HEK293T (cell line): ENCODE measurements at regions not wholly inside any gene's neighbourhood (a gene's known extent, or its start where the extent isn't known, plus 50 kb on each side); places are given as distances from the start of the nearest gene placed in this dataset.

ENCODE experiments used
- ARNT ChIP-seq: fragments of 450-650 bp; IDR thresholded peaks from 2 replicates; pipeline ENCODE4 v1.6.1; 2017; ENCODE audit warnings: mild to moderate bottlenecking
- CTBP1 ChIP-seq: fragments of 450-650 bp; IDR thresholded peaks from 2 replicates; pipeline ENCODE4 v1.6.1; 2016; ENCODE audit warnings: borderline replicate concordance
- ELF4 ChIP-seq: fragments of 450-650 bp; IDR thresholded peaks from 2 replicates; pipeline ENCODE4 v1.6.1; 2017; ENCODE audit warnings: antibody characterized with exemption
- FOXA1 ChIP-seq: fragments of 450-650 bp; IDR thresholded peaks from 2 replicates; pipeline ENCODE4 v1.6.1; 2016; ENCODE audit warnings: mild to moderate bottlenecking
- FOXK2 ChIP-seq: fragments of 450-650 bp; IDR thresholded peaks from 2 replicates; pipeline ENCODE4 v1.6.1; 2016; ENCODE audit warnings: mild to moderate bottlenecking
- FOXM1 ChIP-seq: fragments of 450-650 bp; IDR thresholded peaks from 2 replicates; pipeline ENCODE4 v1.6.1; 2017; ENCODE audit warnings: mild to moderate bottlenecking, borderline replicate concordance
- HDGF ChIP-seq: fragments of 450-650 bp; IDR thresholded peaks from 2 replicates; pipeline ENCODE4 v1.6.1; 2017; ENCODE audit warnings: antibody characterized with exemption, borderline replicate concordance
- L3MBTL2 ChIP-seq: fragments of 450-650 bp; conservative IDR thresholded peaks from 2 replicates; pipeline ENCODE4 v1.6.1; 2016; ENCODE audit warnings: mild to moderate bottlenecking
- LEF1 ChIP-seq: fragments of 450-650 bp; IDR thresholded peaks from 2 replicates; pipeline ENCODE4 v1.6.1; 2017; ENCODE audit warnings: mild to moderate bottlenecking, borderline replicate concordance
- NFRKB ChIP-seq: fragments of 450-650 bp; IDR thresholded peaks from 2 replicates; pipeline ENCODE4 v1.6.1; 2016; ENCODE audit warnings: mild to moderate bottlenecking, moderate library complexity
- SP1 ChIP-seq: fragments of 450-650 bp; IDR thresholded peaks from 2 replicates; pipeline ENCODE4 v1.6.1; 2017
- SUZ12 ChIP-seq: fragments of 450-650 bp; IDR thresholded peaks from 2 replicates; pipeline ENCODE4 v1.6.1; 2016; ENCODE audit warnings: mild to moderate bottlenecking
- TARDBP ChIP-seq: fragments of 450-650 bp; IDR thresholded peaks from 2 replicates; pipeline ENCODE4 v1.6.1; 2016
- ZNF384 ChIP-seq: fragments of 450-650 bp; IDR thresholded peaks from 2 replicates; pipeline ENCODE4 v1.6.1; 2016

GRCh38 chr3:127037971-127038446 is 55.1 kb downstream of the PLXNA1 start:
- TF ChIP-seq SUZ12 (no peak), TARDBP (no peak), FOXA1 (no peak), FOXK2 (no peak), CTBP1 (no peak), HDGF (no peak), FOXM1 (no peak), ELF4 (no peak), ARNT (no peak), SP1 (no peak), ZNF384 (no peak), LEF1 (no peak), NFRKB (no peak), L3MBTL2 (no peak)
